ENCODE measurements at regions not wholly inside any gene's neighbourhood (a gene's known extent, or its start where the extent isn't known, plus 50 kb on each side); places are given as distances from the start of the nearest gene placed in this dataset.

GRCh38 chr15:87144775-87145174 lies 1065.1 kb downstream of the AGBL1 start:
- no peak overlapping the region for H3K56ac ChIP-seq (replicated peaks; ENCODE audit: insufficient read length, low read depth, low read length)
- no peak overlapping the region for H4K8ac ChIP-seq (ENCODE audit: extremely low read depth, insufficient read depth, low read length)
- CTCF ChIA-PET (ENCODE audit: partially characterized antibody) = no interaction called here
- no peak for TF ChIP-seq HDAC2 (IDR thresholded peaks at IDR 0.05; ENCODE audit: borderline replicate concordance in 1 of 2, low read depth in 2 of 2, low read length in 2 of 2)
- TF ChIP-seq CTBP2 (IDR thresholded peaks at IDR 0.05; ENCODE audit: borderline replicate concordance, insufficient read depth, insufficient read length, low read length) = no peak
- TF ChIP-seq PHF8 (conservative IDR thresholded peaks at IDR 0.05; ENCODE audit: low read depth, low read length) = no peak
- no peak for TF ChIP-seq TAF1 (IDR thresholded peaks at IDR 0.05; ENCODE audit: low read depth, low read length)
- TF ChIP-seq GABPA (IDR thresholded peaks at IDR 0.05; ENCODE audit: borderline replicate concordance, insufficient read depth, low read length) = no peak
- TF ChIP-seq POLR2A (IDR thresholded peaks at IDR 0.05; ENCODE audit: control extremely low read depth in 1 of 2, low read depth in 2 of 2, low read length in 2 of 2) = no peak
- no peak for TF ChIP-seq HDAC6 (IDR thresholded peaks at IDR 0.05; ENCODE audit: low read depth, low read length)
- TF ChIP-seq SAP30 (IDR thresholded peaks at IDR 0.05; ENCODE audit: insufficient read depth, insufficient replicate concordance, low read length) = no peak
- no peak for TF ChIP-seq YY1 (IDR thresholded peaks at IDR 0.05; ENCODE audit: low read depth, low read length)
- TF ChIP-seq EGR1 (IDR thresholded peaks at IDR 0.05; ENCODE audit: borderline replicate concordance, low read depth, low read length) = no peak
- TF ChIP-seq SP4 (IDR thresholded peaks at IDR 0.05; ENCODE audit: low read length) = no peak
- no peak for TF ChIP-seq SP1 (IDR thresholded peaks at IDR 0.05; ENCODE audit: low read depth, low read length)
- no peak for TF ChIP-seq RNF2 (IDR thresholded peaks at IDR 0.05; ENCODE audit: borderline replicate concordance, low read depth, low read length, missing control alignments, poor library complexity, severe bottlenecking)
- TF ChIP-seq BRCA1 (IDR thresholded peaks at IDR 0.05; ENCODE audit: low read depth, low read length) = no peak
- TF ChIP-seq, protein P1, sequence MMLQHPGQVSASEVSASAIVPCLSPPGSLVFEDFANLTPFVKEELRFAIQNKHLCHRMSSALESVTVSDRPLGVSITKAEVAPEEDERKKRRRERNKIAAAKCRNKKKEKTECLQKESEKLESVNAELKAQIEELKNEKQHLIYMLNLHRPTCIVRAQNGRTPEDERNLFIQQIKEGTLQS (IDR thresholded peaks at IDR 0.05; ENCODE audit: insufficient read depth, low read depth, low read length) = no peak

More at GRCh38 chr15:87144775-87145174, 1065.1 kb downstream of the AGBL1 start:
- Histone ChIP-seq H3K27ac (ENCODE audit: low read depth, low read length) (no peak overlapping the region), H3K4ac (replicated peaks; ENCODE audit: insufficient read length, low read depth, low read length) (no peak overlapping the region), H3K4me3 (ENCODE audit: extremely low read depth in 1 of 4, insufficient read depth in 2 of 4, low read depth in 3 of 4, low read length in 4 of 4) (no peak overlapping the region), H3K14ac (ENCODE audit: insufficient read length) (no peak overlapping the region), H3K23ac (ENCODE audit: insufficient read length) (no peak overlapping the region), H2AFZ (ENCODE audit: low read length) (no peak overlapping the region), H3K79me2 (ENCODE audit: control insufficient read depth in 1 of 2, insufficient read depth in 2 of 2, low read length in 2 of 2) (no peaks in the 10 kb centered on the region), H3K4me2 (ENCODE audit: insufficient read depth in 1 of 2, low read depth in 2 of 2, low read length in 2 of 2) (no peak overlapping the region), H2BK5ac (ENCODE audit: low read depth, low read length) (no peak overlapping the region), H3K27me3 (replicated peaks in 1 of 4; ENCODE audit: control insufficient read depth in 3 of 4, extremely low read depth in 1 of 4, insufficient read depth in 3 of 4, low read length in 3 of 4) (no peaks in the 10 kb centered on the region), H2BK15ac (ENCODE audit: low read length) (no peak overlapping the region), H2BK12ac (ENCODE audit: low read depth, low read length) (no peak overlapping the region), H3K79me1 (ENCODE audit: low read depth, low read length) (no peaks in the 10 kb centered on the region), H2BK20ac (ENCODE audit: low read length) (no peak overlapping the region), H3K9ac (replicated peaks in 1 of 4; ENCODE audit: extremely low read depth in 1 of 4, low read depth in 3 of 4, low read length in 3 of 4) (no peak overlapping the region), H4K91ac (replicated peaks; ENCODE audit: insufficient read length, low read length) (no peak overlapping the region), H3K18ac (ENCODE audit: extremely low read depth, low read length) (no peak overlapping the region), H4K5ac (ENCODE audit: insufficient read length, low read depth, low read length) (no peak overlapping the region), H2BK120ac (replicated peaks; ENCODE audit: low read depth, low read length) (no peak overlapping the region), H3K23me2 (ENCODE audit: low read depth, low read length) (peaks cover 1% of the 10 kb centered on the region; the same call in 1 of the 2 replicates), H3K4me1 (replicated peaks in 1 of 4; ENCODE audit: control insufficient read depth in 3 of 4, insufficient read depth in 4 of 4, low read length in 3 of 4) (no peaks in the 10 kb centered on the region), H3K9me3 (ENCODE audit: insufficient read depth in 2 of 2, low read depth in 1 of 2, low read length in 1 of 2) (peaks cover 2 to 5% of the 10 kb centered on the region in 2 experiments; a peak in 1 of 4 replicates), H3K36me3 (ENCODE audit: control insufficient read depth in 2 of 4, insufficient read depth in 4 of 4, low read length in 3 of 4) (no peaks in the 10 kb centered on the region), H4K20me1 (replicated peaks in 1 of 2; ENCODE audit: control insufficient read depth in 1 of 2, insufficient read depth in 2 of 2, low read length in 2 of 2) (no peaks in the 10 kb centered on the region), H2AK5ac (ENCODE audit: low read depth, low read length) (no peak overlapping the region)
- WGBS, 2 experiments (ENCODE audit: extremely low coverage in 1 of 2, insufficient coverage in 1 of 2, insufficient read length in 1 of 2, insufficient replicate concordance in 2 of 2, low coverage in 1 of 2, low lambda C conversion rate in 2 of 2, missing lambda C conversion rate in 1 of 2) = 100% methylated on average over 1 of the region's 1 CpG; no CpG with 5 or more reads in 1 of the 2 experiments
- POLR2A ChIA-PET (ENCODE audit: partially characterized antibody) = no interaction called here
- FAIRE-seq (no peak), DNase-seq (ENCODE audit: low read depth in 1 of 2, low spot score in 2 of 2) (no peak)
